Mesenchymal stem cell (in vitro differentiated cells and primary cell): ENCODE measurements at regions not wholly inside any gene's neighbourhood (a gene's known extent, or its start where the extent isn't known, plus 50 kb on each side); places are given as distances from the start of the nearest gene placed in this dataset.
"Not testable (repeated sequence)": the region's sequence is repeated elsewhere in the genome, so short reads cannot be mapped to it uniquely, and the experiment has no call there.

ENCODE experiments used
- DNase-seq: peaks from one replicate; pipeline ENCODE4 v3.0.0-alpha.2; 2013
- H2AFZ ChIP-seq: one replicate; pipeline ENCODE4 v1.6.1; 2013; ENCODE audit warnings: low read depth, mild to moderate bottlenecking, control low read depth, inconsistent platforms, low read length, moderate library complexity
- H2AK5ac ChIP-seq: 2 replicates; pipeline ENCODE4 v1.6.1; 2013; ENCODE audit warnings: low read length, moderate library complexity, mild to moderate bottlenecking, inconsistent platforms; ENCODE audit not compliant: severe bottlenecking
- H2BK120ac ChIP-seq: one replicate; pipeline ENCODE4 v1.6.1; 2013; ENCODE audit warnings: low read depth, mild to moderate bottlenecking, inconsistent platforms, low read length, moderate library complexity
- H2BK12ac ChIP-seq, 2 experiments: one replicate each; pipeline ENCODE4 v1.6.1; 2013; ENCODE audit warnings: inconsistent platforms in 2 of 2, low read length in 2 of 2, mild to moderate bottlenecking in 2 of 2, moderate library complexity in 2 of 2, control low read depth in 1 of 2
- H2BK15ac ChIP-seq: one replicate; pipeline ENCODE4 v1.6.1; 2013; ENCODE audit warnings: mild to moderate bottlenecking, low read depth, inconsistent platforms; ENCODE audit not compliant: poor library complexity, severe bottlenecking
- H2BK5ac ChIP-seq: 2 replicates; pipeline ENCODE4 v1.6.1; 2013; ENCODE audit warnings: low read depth, mild to moderate bottlenecking, low read length, control low read depth, inconsistent platforms; ENCODE audit not compliant: poor library complexity, severe bottlenecking
- H3K14ac ChIP-seq, 2 experiments: one replicate each; pipeline ENCODE4 v1.6.1; 2013; ENCODE audit warnings: inconsistent platforms in 2 of 2, low read length in 2 of 2, control low read depth in 1 of 2, mild to moderate bottlenecking in 1 of 2, moderate library complexity in 1 of 2
- H3K18ac ChIP-seq, 2 experiments: one replicate each; pipeline ENCODE4 v1.6.1; 2013; ENCODE audit warnings: inconsistent platforms in 2 of 2, low read length in 2 of 2, control low read depth in 1 of 2, low read depth in 1 of 2, mild to moderate bottlenecking in 1 of 2
- H3K23ac ChIP-seq, 2 experiments: one replicate each; pipeline ENCODE4 v1.6.1; 2013; ENCODE audit warnings: inconsistent platforms in 2 of 2, low read length in 2 of 2, mild to moderate bottlenecking in 2 of 2, moderate library complexity in 2 of 2, control low read depth in 1 of 2
- H3K27ac ChIP-seq: 2 replicates; pipeline ENCODE4 v1.5.1; 2013; ENCODE audit warnings: mild to moderate bottlenecking, moderate library complexity, low read length, control low read depth, inconsistent platforms; ENCODE audit not compliant: poor library complexity, severe bottlenecking
- H3K27me3 ChIP-seq, 2 experiments: 2 replicates each; pipeline versions ENCODE4 v1.6.1 to v1.7.0; 2013; ENCODE audit warnings: low read length in 2 of 2, mild to moderate bottlenecking in 2 of 2, moderate library complexity in 2 of 2, control low read depth in 1 of 2, inconsistent platforms in 1 of 2; ENCODE audit not compliant: control insufficient read depth in 1 of 2, insufficient read depth in 1 of 2
- H3K36me3 ChIP-seq, 2 experiments: 2 replicates each; pipeline versions ENCODE4 v1.6.1 to v1.7.0; 2013; ENCODE audit warnings: low read length in 2 of 2, control low read depth in 1 of 2, inconsistent platforms in 1 of 2, low read depth in 1 of 2, mild to moderate bottlenecking in 1 of 2; ENCODE audit not compliant: insufficient read depth in 2 of 2, control insufficient read depth in 1 of 2
- H3K4ac ChIP-seq, 2 experiments: one replicate each; pipeline ENCODE4 v1.6.1; 2013; ENCODE audit warnings: inconsistent platforms in 2 of 2, low read length in 2 of 2, mild to moderate bottlenecking in 2 of 2, moderate library complexity in 2 of 2, control low read depth in 1 of 2, low read depth in 1 of 2
- H3K4me1 ChIP-seq: 2 replicates; pipeline ENCODE4 v1.6.1; 2013; ENCODE audit warnings: low read depth, low read length, control low read depth; ENCODE audit not compliant: control insufficient read depth, insufficient read depth
- H3K4me2 ChIP-seq: 2 replicates; pipeline ENCODE4 v1.6.1; 2013; ENCODE audit warnings: low read length, mild to moderate bottlenecking, inconsistent platforms; ENCODE audit not compliant: poor library complexity, severe bottlenecking
- H3K4me3 ChIP-seq, 2 experiments: 2 replicates each; pipeline versions ENCODE4 v1.5.1 to v1.7.0; 2013; ENCODE audit warnings: low read length in 2 of 2, mild to moderate bottlenecking in 2 of 2, control low read depth in 1 of 2, low read depth in 1 of 2; ENCODE audit not compliant: insufficient read depth in 1 of 2
- H3K79me1 ChIP-seq: replicated peaks from 2 replicates; pipeline ENCODE4 v1.6.1; 2013; ENCODE audit warnings: mild to moderate bottlenecking, control low read depth, low read length, inconsistent platforms; ENCODE audit not compliant: poor library complexity, severe bottlenecking
- H3K9ac ChIP-seq: 2 replicates; pipeline ENCODE4 v1.7.0; 2013; ENCODE audit warnings: mild to moderate bottlenecking, low read length, moderate library complexity
- H3K9me3 ChIP-seq: 2 replicates; pipeline ENCODE4 v1.7.0; 2013; ENCODE audit warnings: mild to moderate bottlenecking, low read length; ENCODE audit not compliant: control insufficient read depth
- H4K8ac ChIP-seq: one replicate; pipeline ENCODE4 v1.6.1; 2013; ENCODE audit warnings: inconsistent platforms, mild to moderate bottlenecking, low read length, moderate library complexity
- H4K91ac ChIP-seq: one replicate; pipeline ENCODE4 v1.6.1; 2013; ENCODE audit warnings: mild to moderate bottlenecking, low read length, inconsistent platforms
- WGBS: methylation state at CpG from one replicate; pipeline ENCODE4 v1.1.7; 2013; ENCODE audit warnings: mixed read lengths; 5-methylcytosine and 5-hydroxymethylcytosine counted together

GRCh38 chr6:86285876-86286275 is 643.2 kb upstream of the SYNCRIP start:
- H4K91ac ChIP-seq: no peak overlapping the region
- no peak overlapping the region for H3K18ac ChIP-seq
- H3K4me2 ChIP-seq: no peak overlapping the region
- no peaks in the 10 kb centered on the region for H3K79me1 ChIP-seq
- H3K23ac ChIP-seq: no peak overlapping the region
- H3K4ac ChIP-seq: no peak overlapping the region
- no peak overlapping the region for H2BK120ac ChIP-seq
- H2BK15ac ChIP-seq: no peak overlapping the region
- no peak overlapping the region for H3K14ac ChIP-seq
- no peak overlapping the region for H2BK12ac ChIP-seq
- H2BK5ac ChIP-seq: no peak overlapping the region
- no peak overlapping the region for H3K27ac ChIP-seq
- no peaks in the 10 kb centered on the region for H3K4me1 ChIP-seq
- H3K4me3 ChIP-seq: no peak overlapping the region
- no peak overlapping the region for H2AK5ac ChIP-seq
- H3K9me3 ChIP-seq: peaks cover 9% of the 10 kb centered on the region
- H3K9ac ChIP-seq: no peak overlapping the region
- no peaks in the 10 kb centered on the region for H3K27me3 ChIP-seq
- no peak overlapping the region for H2AFZ ChIP-seq
- H3K36me3 ChIP-seq: no peaks in the 10 kb centered on the region
- no peak overlapping the region for H4K8ac ChIP-seq
- no peak for DNase-seq

- H2AFZ ChIP-seq, H3K4me3 ChIP-seq, H4K8ac ChIP-seq, H3K79me1 ChIP-seq, H3K9ac ChIP-seq, H2BK120ac ChIP-seq, DNase-seq, H2BK5ac ChIP-seq, H3K4me1 ChIP-seq, H4K91ac ChIP-seq, H2BK12ac ChIP-seq, H3K36me3 ChIP-seq, H3K4ac ChIP-seq, H3K9me3 ChIP-seq, H3K14ac ChIP-seq, H3K18ac ChIP-seq, H3K27ac ChIP-seq, H3K4me2 ChIP-seq, H2AK5ac ChIP-seq, H2BK15ac ChIP-seq, H3K27me3 ChIP-seq, H3K23ac ChIP-seq: not testable (repeated sequence)
- 86% methylated on average over 22 of the region's 22 CpGs for WGBS
These were observed 642.3 kb upstream of the SYNCRIP start for GRCh38 chr6:86284809-86285480.

DNA sequence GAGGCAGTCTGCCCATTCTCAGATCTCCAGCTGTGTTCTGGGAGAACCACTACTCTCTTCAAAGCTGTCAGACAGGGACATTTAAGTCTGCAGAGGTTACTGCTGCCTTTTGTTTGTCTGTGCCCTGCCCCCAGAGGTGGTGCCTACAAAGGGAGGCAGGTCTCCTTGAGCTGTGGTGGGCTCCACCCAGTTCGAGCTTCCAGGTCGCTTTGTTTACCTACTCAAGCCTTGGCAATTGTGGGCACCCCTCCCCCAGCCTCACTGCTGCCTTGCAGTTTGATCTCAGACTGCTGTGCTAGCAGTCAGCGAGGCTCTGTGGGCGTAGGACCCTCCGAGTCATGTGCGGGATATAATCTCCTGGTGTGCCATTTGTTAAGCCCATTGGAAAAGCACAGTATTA is 640.9 kb upstream of the SYNCRIP start:
- not testable (repeated sequence) for H4K8ac ChIP-seq, H3K27me3 ChIP-seq, H3K9me3 ChIP-seq, H3K23ac ChIP-seq, H3K9ac ChIP-seq, H3K79me1 ChIP-seq, H2BK120ac ChIP-seq, H3K4me1 ChIP-seq, H3K4ac ChIP-seq, H2BK15ac ChIP-seq, H4K91ac ChIP-seq, DNase-seq, H2BK12ac ChIP-seq, H3K14ac ChIP-seq, H3K4me2 ChIP-seq, H2AFZ ChIP-seq, H3K27ac ChIP-seq, H2BK5ac ChIP-seq, H3K36me3 ChIP-seq, H3K18ac ChIP-seq, H3K4me3 ChIP-seq, H2AK5ac ChIP-seq
- WGBS: 67% methylated on average over 6 of the region's 6 CpGs

DNA sequence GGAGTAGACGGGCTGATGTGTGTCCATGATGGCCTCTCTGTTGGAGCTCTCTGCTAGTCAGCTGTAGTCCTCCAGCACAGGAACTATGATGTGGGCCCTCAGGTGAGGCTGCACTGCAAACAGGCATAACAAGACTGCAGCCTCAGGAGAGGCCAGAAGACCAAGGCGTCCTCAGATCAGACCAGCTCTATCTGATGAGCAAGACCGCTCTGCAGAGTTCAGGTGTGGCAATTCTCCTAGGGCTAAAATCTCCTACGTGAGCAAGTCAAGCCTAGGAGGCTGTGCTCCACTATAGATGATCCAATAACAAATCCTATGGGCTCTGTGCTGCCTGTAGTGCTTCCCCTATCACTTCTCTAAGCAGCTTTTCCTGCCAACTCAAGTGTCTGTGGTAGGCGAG is 633.4 kb upstream of the SYNCRIP start:
- H2BK15ac ChIP-seq: no peak overlapping the region
- H2AK5ac ChIP-seq: no peak overlapping the region
- 74% methylated on average over 4 of the region's 5 CpGs for WGBS
- no peak overlapping the region for H3K27ac ChIP-seq
- H3K79me1 ChIP-seq: no peaks in the 10 kb centered on the region
- no peak overlapping the region for H3K4me2 ChIP-seq
- H3K4me1 ChIP-seq: no peaks in the 10 kb centered on the region
- H3K27me3 ChIP-seq: no peaks in the 10 kb centered on the region
- no peak overlapping the region for H4K91ac ChIP-seq
- no peak overlapping the region for H3K4ac ChIP-seq
- no peak overlapping the region for H4K8ac ChIP-seq
- no peak for DNase-seq
- no peak overlapping the region for H3K18ac ChIP-seq
- no peak overlapping the region for H2BK5ac ChIP-seq
- H2BK12ac ChIP-seq: no peak overlapping the region
- no peak overlapping the region for H3K14ac ChIP-seq
- no peak overlapping the region for H3K23ac ChIP-seq
- H3K4me3 ChIP-seq: no peak overlapping the region
- no peaks in the 10 kb centered on the region for H3K36me3 ChIP-seq
- no peak overlapping the region for H2AFZ ChIP-seq
- no peak overlapping the region for H2BK120ac ChIP-seq
- H3K9me3 ChIP-seq: peaks cover 3% of the 10 kb centered on the region
- no peak overlapping the region for H3K9ac ChIP-seq
